Astrocyte of the cerebellum (primary cell): ENCODE measurements at regions not wholly inside any gene's neighbourhood (a gene's known extent, or its start where the extent isn't known, plus 50 kb on each side); places are given as distances from the start of the nearest gene placed in this dataset.

Experiments used
- DNase-seq: peaks from one replicate; pipeline ENCODE4 v3.0.0-alpha.2; 2011; ENCODE audit warnings: low read depth
- H3K4me3 ChIP-seq: 2 replicates; pipeline ENCODE4 v1.5.1; 2011; ENCODE audit warnings: mild to moderate bottlenecking, low read depth, low read length, moderate library complexity
- CTCF ChIP-seq: IDR thresholded peaks from 2 replicates; pipeline ENCODE4 v1.5.1; 2012; ENCODE audit warnings: low read length, low read depth, moderate library complexity, mild to moderate bottlenecking; ENCODE audit errors: missing control alignments
- in situ Hi-C: cut with HindIII; loops from 2 replicates; pipeline ENCODE4 v1.10.0; 2017; ENCODE audit warnings: low sequenced_read_pairs

GRCh38 chr2:8157621-8158430, 524.0 kb upstream of the ID2 start:
- in situ Hi-C loops, result no loop called here
- no peak overlapping the region for H3K4me3 ChIP-seq
- DNase-seq, result no peak
- no peak for TF ChIP-seq CTCF

GRCh38 chr2:8158711-8159110, 523.1 kb upstream of the ID2 start:
- in situ Hi-C loops, result no loop called here
- TF ChIP-seq CTCF, result no peak
- no peak overlapping the region for H3K4me3 ChIP-seq
- no peak for DNase-seq

GRCh38 chr2:8159211-8159965, 522.5 kb upstream of the ID2 start:
- H3K4me3 ChIP-seq, result no peak overlapping the region
- no peak for TF ChIP-seq CTCF
- in situ Hi-C loops, result no loop called here

GRCh38 chr2:8159966-8160603, 521.8 kb upstream of the ID2 start:
- no peak for DNase-seq
- in situ Hi-C loops, result no loop called here
- no peak for TF ChIP-seq CTCF

More at GRCh38 chr2:8159211-8159965, 522.5 kb upstream of the ID2 start:
- no peak for DNase-seq

GRCh38 chr2:8160959-8161358, 520.9 kb upstream of the ID2 start:
- H3K4me3 ChIP-seq, result no peak overlapping the region
- no peak for TF ChIP-seq CTCF
- in situ Hi-C loops, result no loop called here
- no peak for DNase-seq

More at GRCh38 chr2:8159966-8160603, 521.8 kb upstream of the ID2 start:
- H3K4me3 ChIP-seq, result no peak overlapping the region

- H3K4me3 ChIP-seq, result no peak overlapping the region
- DNase-seq, result no peak
- TF ChIP-seq CTCF, result no peak
- in situ Hi-C loops, result no loop called here
Measured at GRCh38 chr2:8162552-8162951, 519.3 kb upstream of the ID2 start.
